Endothelial cell of umbilical vein (primary cell): ENCODE measurements at regions not wholly inside any gene's neighbourhood (a gene's known extent, or its start where the extent isn't known, plus 50 kb on each side); places are given as distances from the start of the nearest gene placed in this dataset.

Experiments
- BruUV-seq: library from RNA; stranded (reverse); fragments of 400-500 nt; replicated peaks from 2 replicates; lab custom pipeline; 2021; lab: Mats Ljungman, UMichigan
- CTCF ChIA-PET: fragments of 300-600, 350-600 bp; sonication (Branson Sonifier 250); formaldehyde crosslinking; loops from one replicate; lab custom pipeline; 2021; ENCODE audit warnings: antibody characterized with exemption, inconsistent platforms; lab: Charles Lee
- POLR2A ChIA-PET: fragments of 300-600, 350-600 bp; sonication (Branson Sonifier 250); formaldehyde crosslinking; loops from one replicate; lab custom pipeline; 2021; ENCODE audit warnings: antibody characterized with exemption, inconsistent platforms; lab: Charles Lee
- DNase-seq: peaks from one replicate; pipeline ENCODE4 v3.0.0-alpha.2; 2011; ENCODE audit warnings: low read depth, low spot score
- FAIRE-seq: peaks from 2 replicates; lab custom pipeline; 2011; peaks lifted over from hg19 to GRCh38; lab: Jason Lieb, UNC
- H2AFZ ChIP-seq: 2 replicates; pipeline ENCODE4 v1.6.0; 2012; ENCODE audit warnings: low read depth, low read length, control low read depth, inconsistent platforms
- H3K27ac ChIP-seq: 2 replicates; pipeline ENCODE4 v1.5.1; 2011; ENCODE audit warnings: low read depth, mild to moderate bottlenecking, control low read depth, low read length, moderate library complexity; ENCODE audit not compliant: insufficient read depth
- H3K27me3 ChIP-seq, 2 experiments: 2 replicates each; pipeline versions ENCODE4 v1.6.0 to v1.6.1; 2011; ENCODE audit warnings: low read length in 2 of 2, mixed read lengths in 1 of 2; ENCODE audit not compliant: control insufficient read depth in 2 of 2, insufficient read depth in 2 of 2
- H3K36me3 ChIP-seq, 2 experiments: 2 replicates in 1 of 2; 3 replicates in 1 of 2; pipeline ENCODE4 v1.5.1; 2011; ENCODE audit warnings: low read length in 2 of 2, mild to moderate bottlenecking in 1 of 2, moderate library complexity in 1 of 2; ENCODE audit not compliant: control insufficient read depth in 2 of 2, insufficient read depth in 2 of 2; ENCODE audit errors: extremely low read depth in 1 of 2
- H3K4me1 ChIP-seq: 3 replicates; pipeline ENCODE4 v1.5.1; 2011; ENCODE audit warnings: mild to moderate bottlenecking, low read length; ENCODE audit not compliant: control insufficient read depth, insufficient read depth; ENCODE audit errors: extremely low read depth
- H3K4me2 ChIP-seq: 2 replicates; pipeline ENCODE4 v1.6.1; 2011; ENCODE audit warnings: low read length, control low read depth, mixed read lengths; ENCODE audit not compliant: insufficient read depth
- H3K4me3 ChIP-seq, 3 experiments: fragments of 200-600 bp in 1 of 3; sonication (generic), shearing (Covaris generic) in 1 of 3; replicated peaks in 1 of 3; 2 replicates each; pipeline ENCODE4 v1.5.1; 2011 to 2016; ENCODE audit warnings: control low read depth in 3 of 3, low read length in 3 of 3, mild to moderate bottlenecking in 2 of 3, inconsistent platforms in 1 of 3, low read depth in 1 of 3, moderate library complexity in 1 of 3; ENCODE audit not compliant: insufficient read depth in 1 of 3
- H3K79me2 ChIP-seq: 2 replicates; pipeline ENCODE4 v1.6.0; 2012; ENCODE audit warnings: low read length, inconsistent platforms; ENCODE audit not compliant: control insufficient read depth, insufficient read depth
- H3K9ac ChIP-seq: replicated peaks from 2 replicates; pipeline ENCODE3; 2011; ENCODE audit warnings: low read length, control low read depth; ENCODE audit not compliant: insufficient read depth; ENCODE audit errors: extremely low read depth
- H3K9me1 ChIP-seq: replicated peaks from 3 replicates; pipeline ENCODE4 v1.6.0; 2011; ENCODE audit warnings: mild to moderate bottlenecking, low read length; ENCODE audit not compliant: control insufficient read depth, insufficient read depth; ENCODE audit errors: extremely low read depth
- H3K9me3 ChIP-seq: replicated peaks from 2 replicates; pipeline ENCODE4 v1.5.1; 2012; ENCODE audit warnings: low read length, inconsistent platforms; ENCODE audit not compliant: control insufficient read depth, insufficient read depth
- H4K20me1 ChIP-seq: replicated peaks from 2 replicates; pipeline ENCODE3; 2011; ENCODE audit warnings: mild to moderate bottlenecking, low read length; ENCODE audit not compliant: control insufficient read depth, insufficient read depth; ENCODE audit errors: extremely low read depth
- EZH2 ChIP-seq: IDR thresholded peaks from 2 replicates; pipeline ENCODE4 v1.6.1; 2012; ENCODE audit warnings: borderline replicate concordance, low read depth, mild to moderate bottlenecking, moderate library complexity, low read length, inconsistent platforms; ENCODE audit not compliant: severe bottlenecking
- FOS ChIP-seq: IDR thresholded peaks from 2 replicates; pipeline ENCODE4 v1.6.1; 2011; ENCODE audit warnings: mild to moderate bottlenecking, low read length, moderate library complexity, borderline replicate concordance; ENCODE audit not compliant: insufficient read depth
- GATA2 ChIP-seq: IDR thresholded peaks from 2 replicates; pipeline ENCODE4 v1.7.0; 2011; ENCODE audit warnings: low read depth, mild to moderate bottlenecking, moderate library complexity, mixed read lengths, low read length; ENCODE audit not compliant: insufficient read length, insufficient read depth
- JUN ChIP-seq: IDR thresholded peaks from 2 replicates; pipeline ENCODE4 v1.6.1; 2011; ENCODE audit warnings: borderline replicate concordance, low read depth; ENCODE audit not compliant: insufficient read length, insufficient read depth
- MYC ChIP-seq: IDR thresholded peaks from one replicate; pipeline ENCODE4 v1.6.1; 2011; ENCODE audit warnings: mild to moderate bottlenecking, low read depth, low read length
- POLR2A ChIP-seq: IDR thresholded peaks from 2 replicates; pipeline ENCODE4 v1.6.1; 2012; ENCODE audit warnings: low read depth, mild to moderate bottlenecking, control low read depth, low read length
- POLR2AphosphoS5 ChIP-seq: IDR thresholded peaks from 2 replicates; pipeline ENCODE4 v1.6.1; 2012; ENCODE audit warnings: low read depth, mild to moderate bottlenecking, control low read depth, low read length, moderate library complexity; ENCODE audit not compliant: insufficient read depth
- dilution Hi-C: fragments of 300-500 bp; cut with MboI; formaldehyde crosslinking; loops from one replicate; pipeline ENCODE4 v1.15.0; 2019; ENCODE audit warnings: low sequenced_read_pairs; ENCODE audit not compliant: extremely low pct_ligation_motif_present
- intact Hi-C: fragments of 100-400 bp; cut with micrococcal nuclease; formaldehyde crosslinking; loops from one replicate; pipeline ENCODE4 v1.10.0; 2022
- TF ChIP-seq, protein P1 (sequence below), 2 donors: IDR thresholded peaks; 1 replicate in 1 of 2; 2 replicates in 1 of 2; pipeline ENCODE4 v1.5.1; 2011; ENCODE audit warnings: low read length in 2 of 2, mild to moderate bottlenecking in 2 of 2, moderate library complexity in 2 of 2, control low read depth in 1 of 2, inconsistent platforms in 1 of 2, low read depth in 1 of 2; ENCODE audit not compliant: insufficient read depth in 1 of 2; ENCODE audit errors: extremely low read depth in 1 of 2
- TF ChIP-seq, protein P2 (sequence below): IDR thresholded peaks from 2 replicates; pipeline ENCODE4 v1.6.1; 2011; ENCODE audit not compliant: insufficient read depth, insufficient read length

DNA sequence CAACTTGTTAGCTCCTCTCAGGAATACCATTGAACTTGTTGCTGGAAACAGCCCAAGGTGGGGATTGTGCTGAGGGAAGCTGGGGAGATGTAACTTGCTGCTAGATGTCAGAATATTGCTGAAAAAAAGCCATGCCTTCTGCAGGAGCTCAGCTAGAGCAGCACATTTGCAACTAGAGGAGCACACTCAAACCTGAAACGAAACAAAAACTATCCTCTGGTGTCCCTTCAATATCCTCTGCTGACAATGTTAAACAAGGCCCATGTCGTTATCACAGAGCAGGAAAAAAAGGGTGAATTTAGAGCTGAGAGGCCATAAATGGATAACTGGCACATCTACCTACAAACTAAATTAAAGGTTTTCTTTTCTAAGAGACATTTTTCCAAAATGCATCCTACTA, 53.7 kb upstream of the MACC1 start:
- no peaks in the 10 kb centered on the region for H3K9me1 ChIP-seq
- no TSS peak for BruUV-seq
- dilution Hi-C loops (no loop called here), intact Hi-C loops (no loop called here)
- TF ChIP-seq FOS (no peak), GATA2 (no peak), EZH2 (no peak), POLR2A (no peak), MYC (no peak), POLR2AphosphoS5 (no peak), JUN (no peak)
- TF ChIP-seq, protein P1, sequence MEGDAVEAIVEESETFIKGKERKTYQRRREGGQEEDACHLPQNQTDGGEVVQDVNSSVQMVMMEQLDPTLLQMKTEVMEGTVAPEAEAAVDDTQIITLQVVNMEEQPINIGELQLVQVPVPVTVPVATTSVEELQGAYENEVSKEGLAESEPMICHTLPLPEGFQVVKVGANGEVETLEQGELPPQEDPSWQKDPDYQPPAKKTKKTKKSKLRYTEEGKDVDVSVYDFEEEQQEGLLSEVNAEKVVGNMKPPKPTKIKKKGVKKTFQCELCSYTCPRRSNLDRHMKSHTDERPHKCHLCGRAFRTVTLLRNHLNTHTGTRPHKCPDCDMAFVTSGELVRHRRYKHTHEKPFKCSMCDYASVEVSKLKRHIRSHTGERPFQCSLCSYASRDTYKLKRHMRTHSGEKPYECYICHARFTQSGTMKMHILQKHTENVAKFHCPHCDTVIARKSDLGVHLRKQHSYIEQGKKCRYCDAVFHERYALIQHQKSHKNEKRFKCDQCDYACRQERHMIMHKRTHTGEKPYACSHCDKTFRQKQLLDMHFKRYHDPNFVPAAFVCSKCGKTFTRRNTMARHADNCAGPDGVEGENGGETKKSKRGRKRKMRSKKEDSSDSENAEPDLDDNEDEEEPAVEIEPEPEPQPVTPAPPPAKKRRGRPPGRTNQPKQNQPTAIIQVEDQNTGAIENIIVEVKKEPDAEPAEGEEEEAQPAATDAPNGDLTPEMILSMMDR (IDR thresholded peaks at IDR 0.05; ENCODE audit: extremely low read depth in 1 of 2, insufficient read depth in 1 of 2, low read depth in 1 of 2, low read length in 2 of 2): no peak
- TF ChIP-seq, protein P2, sequence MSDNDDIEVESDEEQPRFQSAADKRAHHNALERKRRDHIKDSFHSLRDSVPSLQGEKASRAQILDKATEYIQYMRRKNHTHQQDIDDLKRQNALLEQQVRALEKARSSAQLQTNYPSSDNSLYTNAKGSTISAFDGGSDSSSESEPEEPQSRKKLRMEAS: no peak
- FAIRE-seq (no peak), DNase-seq (no peak)
- no peaks in the 10 kb centered on the region for H4K20me1 ChIP-seq
- no peak overlapping the region for H3K4me2 ChIP-seq
- H3K4me3 ChIP-seq: no peak overlapping the region
- H3K27me3 ChIP-seq: no peaks in the 10 kb centered on the region
- no peak overlapping the region for H3K27ac ChIP-seq
- ChIA-PET CTCF (interaction anchor here (1.0 to 1.1 kb wide), 2 partner anchors 98 to 524 kb away, joined by 3 read pairs; no protein-coding TSS in a partner anchor), POLR2A (no interaction called here)
- H3K9ac ChIP-seq: no peak overlapping the region
- no peaks in the 10 kb centered on the region for H3K9me3 ChIP-seq
- H3K79me2 ChIP-seq: no peaks in the 10 kb centered on the region
- H2AFZ ChIP-seq: no peak overlapping the region
- H3K4me1 ChIP-seq: no peaks in the 10 kb centered on the region
- no peaks in the 10 kb centered on the region for H3K36me3 ChIP-seq
